Endothelial cell (in vitro differentiated cells): ENCODE measurements at regions not wholly inside any gene's neighbourhood (a gene's known extent, or its start where the extent isn't known, plus 50 kb on each side); places are given as distances from the start of the nearest gene placed in this dataset.

Experiments used
- DNase-seq: peaks from one replicate; pipeline ENCODE4 v3.0.0; 2021; ENCODE audit warnings: low spot score
- H3K27ac Mint-ChIP-seq: one replicate; pipeline ENCODE4 v1.8.0; 2021; ENCODE audit warnings: mixed read lengths, inconsistent platforms; ENCODE audit not compliant: unreplicated experiment
- H3K27me3 Mint-ChIP-seq: one replicate; pipeline ENCODE4 v1.8.0; 2021; ENCODE audit warnings: mild to moderate bottlenecking, moderate library complexity, mixed read lengths, inconsistent platforms; ENCODE audit not compliant: unreplicated experiment
- H3K36me3 Mint-ChIP-seq: one replicate; pipeline ENCODE4 v1.8.0; 2021; ENCODE audit warnings: mild to moderate bottlenecking, low read depth, mixed read lengths, inconsistent platforms; ENCODE audit not compliant: unreplicated experiment
- H3K4me1 Mint-ChIP-seq: one replicate; pipeline ENCODE4 v1.8.0; 2021; ENCODE audit warnings: mild to moderate bottlenecking, mixed read lengths, inconsistent platforms; ENCODE audit not compliant: unreplicated experiment
- H3K4me3 Mint-ChIP-seq: one replicate; pipeline ENCODE4 v1.8.0; 2021; ENCODE audit warnings: mild to moderate bottlenecking, mixed read lengths, inconsistent platforms; ENCODE audit not compliant: unreplicated experiment
- H3K9me3 Mint-ChIP-seq: one replicate; pipeline ENCODE4 v1.8.0; 2021; ENCODE audit warnings: mixed read lengths, inconsistent platforms; ENCODE audit not compliant: unreplicated experiment
- CTCF ChIP-seq: fragments of 200-600 bp; sonication (generic); IDR thresholded peaks from one replicate; pipeline ENCODE4 v1.5.0; 2021; ENCODE audit warnings: antibody characterized with exemption; ENCODE audit not compliant: unreplicated experiment

- Mint-ChIP-seq H3K4me3 (no peak overlapping the region), H3K9me3 (no peaks in the 10 kb centered on the region)
- TF ChIP-seq CTCF, result no peak
Measured at GRCh38 chr11:71201936-71202597, 50.3 kb downstream of the SHANK2 start.

GRCh38 chr11:71201231-71201630 lies 51.1 kb downstream of the SHANK2 start:
- H3K27ac Mint-ChIP-seq, result no peak overlapping the region
- no peak for TF ChIP-seq CTCF
- no peaks in the 10 kb centered on the region for H3K9me3 Mint-ChIP-seq
- no peak overlapping the region for H3K4me3 Mint-ChIP-seq
- H3K27me3 Mint-ChIP-seq, result no peaks in the 10 kb centered on the region
- H3K36me3 Mint-ChIP-seq, result no peaks in the 10 kb centered on the region
- H3K4me1 Mint-ChIP-seq, result peaks cover 2% of the 10 kb centered on the region
- no peak for DNase-seq

More at GRCh38 chr11:71201936-71202597, 50.3 kb downstream of the SHANK2 start:
- Mint-ChIP-seq H3K27me3 (no peaks in the 10 kb centered on the region), H3K4me1 (peaks cover 3% of the 10 kb centered on the region), H3K27ac (no peak overlapping the region), H3K36me3 (no peaks in the 10 kb centered on the region)
- DNase-seq, result no peak

GRCh38 chr11:71200761-71201160 lies 51.6 kb downstream of the SHANK2 start:
- H3K27me3 Mint-ChIP-seq, result no peaks in the 10 kb centered on the region
- H3K36me3 Mint-ChIP-seq, result no peaks in the 10 kb centered on the region
- no peak for DNase-seq
- H3K9me3 Mint-ChIP-seq, result no peaks in the 10 kb centered on the region
- no peak overlapping the region for H3K4me3 Mint-ChIP-seq
- no peaks in the 10 kb centered on the region for H3K4me1 Mint-ChIP-seq
- no peak overlapping the region for H3K27ac Mint-ChIP-seq
- no peak for TF ChIP-seq CTCF

- H3K27me3 Mint-ChIP-seq, result no peaks in the 10 kb centered on the region
- no peaks in the 10 kb centered on the region for H3K36me3 Mint-ChIP-seq
- TF ChIP-seq CTCF, result no peak
- no peaks in the 10 kb centered on the region for H3K4me1 Mint-ChIP-seq
- no peaks in the 10 kb centered on the region for H3K9me3 Mint-ChIP-seq
- H3K27ac Mint-ChIP-seq, result no peak overlapping the region
- H3K4me3 Mint-ChIP-seq, result no peak overlapping the region
- no peak for DNase-seq
Measured at GRCh38 chr11:71200172-71200716, 52.1 kb downstream of the SHANK2 start.

GRCh38 chr11:71199226-71199820 lies 53.1 kb downstream of the SHANK2 start:
- Mint-ChIP-seq H3K9me3 (no peaks in the 10 kb centered on the region), H3K4me3 (no peak overlapping the region), H3K27me3 (no peaks in the 10 kb centered on the region), H3K27ac (no peak overlapping the region), H3K4me1 (no peaks in the 10 kb centered on the region), H3K36me3 (no peaks in the 10 kb centered on the region)
- TF ChIP-seq CTCF, result no peak
- no peak for DNase-seq
